GM18502 (cell line): ENCODE measurements at regions not wholly inside any gene's neighbourhood (a gene's known extent, or its start where the extent isn't known, plus 50 kb on each side); places are given as distances from the start of the nearest gene placed in this dataset.
"Not testable (repeated sequence)": the region's sequence is repeated elsewhere in the genome, so short reads cannot be mapped to it uniquely, and the experiment has no call there.

Experiments used
- ATAC-seq: cut with Tn5 transposase; IDR thresholded peaks from one replicate; pipeline ENCODE4 v1.9.1; 2021; ENCODE audit warnings: mild to moderate bottlenecking; ENCODE audit not compliant: unreplicated experiment, poor library complexity

DNA sequence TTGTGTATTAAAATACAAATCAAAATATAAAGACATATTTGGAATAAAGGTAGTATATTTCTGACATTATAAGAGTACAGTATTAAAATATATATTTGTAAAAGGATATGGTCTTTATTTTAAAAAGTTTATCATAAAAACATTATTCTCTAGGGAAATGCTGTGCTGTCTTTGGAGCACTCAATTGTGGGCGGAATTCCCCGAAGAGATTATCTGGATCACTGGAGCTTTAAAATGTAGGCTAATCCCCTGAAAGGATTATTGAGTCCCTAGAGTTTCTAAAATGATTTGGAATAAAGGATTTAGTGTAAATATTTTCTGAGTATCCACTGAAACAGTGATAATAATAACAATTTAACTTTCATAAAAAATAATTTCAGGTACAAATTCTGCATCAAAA, 1239.4 kb downstream of the TECRL start:
- ATAC-seq, result no peak

- ATAC-seq, result no peak
Observed at GRCh38 chr4:63155561-63155960, 1253.7 kb downstream of the TECRL start.

GRCh38 chr4:63123441-63123840, 1285.8 kb downstream of the TECRL start:
- no peak for ATAC-seq

GRCh38 chr4:63122955-63123354, 1286.3 kb downstream of the TECRL start:
- ATAC-seq, result no peak

DNA sequence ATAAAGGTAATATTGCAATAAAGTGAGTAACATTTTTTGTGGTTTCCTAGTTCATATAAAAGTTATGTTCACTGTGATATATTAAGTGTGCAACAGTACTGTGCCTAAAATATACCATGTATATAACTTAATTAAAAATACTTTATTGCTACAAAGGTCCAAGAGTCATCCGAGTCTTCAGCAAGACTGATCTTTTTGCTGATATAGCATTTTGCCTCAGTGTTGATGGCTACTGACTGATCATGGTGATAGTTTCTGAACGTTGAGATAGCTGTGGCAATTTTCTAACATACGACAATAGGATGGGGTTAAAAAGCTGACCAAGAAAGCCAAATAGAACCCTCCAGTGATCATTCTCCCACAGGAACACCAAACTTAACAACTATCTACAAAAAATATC, 1302.7 kb downstream of the TECRL start:
- ATAC-seq, result no peak

DNA sequence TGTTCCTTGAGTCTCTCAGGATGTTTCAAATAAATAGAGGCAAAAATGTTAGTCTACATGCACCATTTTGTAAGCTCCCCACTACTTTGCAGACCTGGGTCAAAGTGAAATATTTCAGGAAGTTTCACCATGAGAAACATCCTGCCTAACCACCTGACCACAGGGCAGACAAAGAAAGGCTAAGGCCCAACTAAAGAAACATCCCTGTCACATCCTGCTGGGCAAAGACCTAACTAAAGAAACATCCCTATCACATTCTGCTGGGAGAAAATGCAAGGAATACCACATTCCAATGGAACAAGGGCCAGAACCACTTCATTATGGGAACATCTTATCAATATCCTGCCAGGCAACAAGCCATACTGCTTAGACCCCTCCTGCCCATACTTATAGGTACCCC, 1303.4 kb downstream of the TECRL start:
- ATAC-seq, result no peak

DNA sequence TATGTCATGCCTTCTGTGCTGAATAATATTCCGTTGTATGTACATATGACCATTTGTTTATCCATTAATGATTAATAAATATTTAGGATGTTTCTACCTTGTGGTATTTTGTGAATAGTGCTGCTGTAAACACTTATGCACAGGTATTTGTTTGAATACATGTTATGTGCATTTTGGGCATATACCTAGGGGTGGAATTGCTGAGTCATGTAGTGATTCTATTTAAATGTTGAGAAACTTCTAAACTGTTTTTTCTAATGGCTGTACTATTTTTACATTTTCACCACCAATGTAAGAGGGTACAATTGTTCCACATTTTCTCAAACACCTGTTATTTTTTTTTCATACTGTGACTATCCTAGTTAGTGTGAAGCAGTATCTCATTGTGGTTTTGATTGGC, 1318.6 kb downstream of the TECRL start:
- no peak for ATAC-seq

DNA sequence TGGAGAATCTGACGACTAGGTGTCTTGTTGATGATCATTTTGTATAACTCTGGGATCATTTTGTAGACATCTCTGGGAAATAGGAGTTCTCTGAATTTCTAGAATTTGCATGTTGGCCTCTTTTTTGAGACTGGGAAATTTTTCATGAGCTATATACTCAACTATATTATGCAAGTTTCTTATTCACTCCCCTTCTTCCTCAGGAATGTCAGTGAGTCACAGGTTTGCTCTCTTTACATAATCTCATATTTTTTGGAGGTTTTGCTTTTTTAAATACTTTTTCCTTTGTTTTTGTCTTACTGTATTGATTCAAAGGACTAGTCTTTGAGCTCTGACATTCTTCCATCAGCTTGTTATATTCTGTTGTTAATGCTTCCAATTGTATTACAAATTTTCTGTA, 1324.2 kb downstream of the TECRL start:
- ATAC-seq, result no peak

DNA sequence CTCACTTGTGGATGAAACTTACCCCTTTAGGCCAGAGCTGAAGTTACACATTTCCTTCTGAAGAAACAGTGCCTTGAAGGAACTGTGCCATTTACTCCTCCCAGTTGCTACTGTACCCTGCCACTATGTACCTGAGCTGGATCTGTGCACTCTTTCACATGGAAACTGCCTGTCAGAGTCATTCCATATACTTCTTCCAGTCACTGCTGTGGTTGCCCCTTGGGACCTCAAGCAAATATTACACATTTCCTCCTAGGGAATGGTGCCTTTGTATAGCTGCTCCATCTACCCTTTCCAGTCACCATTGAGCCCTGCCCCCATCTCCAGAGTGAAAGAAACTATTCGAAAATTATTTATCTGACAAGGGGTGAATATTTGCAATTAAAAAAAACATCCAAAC, 1328.3 kb downstream of the TECRL start:
- no peak for ATAC-seq

GRCh38 chr4:63063760-63064159, 1345.5 kb downstream of the TECRL start:
- no peak for ATAC-seq

DNA sequence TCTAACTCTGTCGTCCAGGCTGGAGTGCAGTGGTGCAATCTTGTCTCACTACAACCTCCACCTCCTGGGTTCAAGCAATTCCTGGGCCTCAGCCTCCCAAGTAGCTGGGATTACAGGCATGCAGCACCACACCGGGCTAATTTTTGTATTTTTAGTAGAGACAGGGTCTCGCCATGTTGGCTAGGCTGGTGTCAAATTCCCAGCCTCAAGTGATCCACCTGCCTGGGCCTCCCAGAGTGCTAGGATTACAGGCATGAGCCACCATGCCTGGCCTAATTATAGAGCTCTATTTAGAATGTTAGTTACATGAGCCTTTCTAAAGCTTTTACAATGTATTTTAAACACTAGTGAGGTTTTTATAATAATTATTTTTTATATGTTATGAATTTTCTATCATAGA, 1346.4 kb downstream of the TECRL start:
- not testable (repeated sequence) for ATAC-seq

DNA sequence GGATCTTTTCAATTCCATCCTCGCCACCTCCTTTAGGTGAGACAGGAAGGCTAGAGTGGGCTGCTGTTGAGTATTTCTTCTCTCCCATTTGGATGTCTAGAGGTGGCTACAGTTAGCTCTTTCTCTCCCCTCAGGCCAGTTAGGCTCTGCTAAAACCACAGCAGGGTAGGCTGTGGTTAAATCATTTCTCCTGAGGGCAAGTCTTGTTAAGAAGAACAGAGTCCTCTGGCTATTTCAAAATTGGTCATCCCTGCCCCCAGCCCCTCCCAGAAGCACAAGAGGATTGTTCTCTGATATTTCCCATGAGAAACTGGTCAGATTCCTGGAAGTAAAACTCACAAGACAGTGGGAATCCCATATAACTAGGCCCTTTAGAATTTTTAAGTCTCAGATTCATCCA, 1359.5 kb downstream of the TECRL start:
- no peak for ATAC-seq

DNA sequence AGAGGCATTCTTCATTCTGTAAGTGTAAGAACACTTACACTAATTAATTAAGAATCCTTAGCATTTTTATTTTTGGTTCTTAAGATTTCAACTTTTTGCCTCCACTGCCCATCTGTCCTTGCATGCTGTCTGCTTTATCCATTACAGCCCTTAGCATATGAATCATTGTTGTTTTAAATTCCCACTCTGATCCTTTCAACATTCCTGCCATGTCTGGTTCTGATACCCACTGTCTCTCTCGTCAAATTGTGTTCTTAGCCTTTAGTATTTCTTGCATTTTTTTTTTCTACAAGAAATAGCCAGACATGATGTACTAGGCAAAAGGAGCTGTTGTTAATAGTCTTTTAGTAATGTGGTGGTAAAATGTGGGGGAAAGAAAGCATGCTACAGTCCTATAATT, 1360.0 kb downstream of the TECRL start:
- no peak for ATAC-seq

DNA sequence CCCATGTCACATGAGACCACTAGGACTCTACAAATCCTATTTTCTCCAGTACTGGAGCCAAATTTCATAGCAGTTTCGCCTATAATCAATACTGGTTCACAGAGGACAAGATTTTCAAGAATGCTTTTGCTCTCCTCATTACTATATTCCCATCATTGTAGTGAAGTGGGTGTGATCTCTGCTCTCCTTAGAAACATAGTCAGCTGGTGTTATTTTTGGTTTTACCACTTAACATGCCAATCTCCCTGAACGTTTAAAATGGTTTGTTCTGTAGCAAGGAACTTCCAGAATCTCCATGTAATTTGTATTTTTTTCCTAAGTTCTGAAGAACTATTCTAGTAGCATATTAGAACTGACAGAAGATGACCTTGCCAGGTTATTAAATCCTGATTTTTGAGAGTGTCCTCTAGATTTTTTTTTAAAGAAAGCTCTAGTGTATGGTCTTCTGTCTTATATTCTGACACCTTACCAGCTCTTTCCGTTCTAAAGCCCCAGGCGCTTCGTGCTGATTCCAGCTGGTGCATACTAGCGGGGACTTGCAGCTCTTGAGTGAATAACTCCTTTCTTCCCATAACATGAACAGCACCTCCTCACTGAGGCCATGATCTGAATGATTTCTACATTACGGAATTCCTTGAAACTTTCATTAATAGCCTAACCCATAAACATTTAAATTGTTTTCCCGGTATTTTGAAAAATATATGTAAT, 1372.9 kb downstream of the TECRL start:
- no peak for ATAC-seq

- ATAC-seq, result no peak
Observed at GRCh38 chr4:63029380-63029779, 1379.9 kb downstream of the TECRL start.

- ATAC-seq, result no peak
Observed at GRCh38 chr4:63020661-63021060, 1388.6 kb downstream of the TECRL start.

GRCh38 chr4:63017300-63017699, 1392.0 kb downstream of the TECRL start:
- no peak for ATAC-seq

DNA sequence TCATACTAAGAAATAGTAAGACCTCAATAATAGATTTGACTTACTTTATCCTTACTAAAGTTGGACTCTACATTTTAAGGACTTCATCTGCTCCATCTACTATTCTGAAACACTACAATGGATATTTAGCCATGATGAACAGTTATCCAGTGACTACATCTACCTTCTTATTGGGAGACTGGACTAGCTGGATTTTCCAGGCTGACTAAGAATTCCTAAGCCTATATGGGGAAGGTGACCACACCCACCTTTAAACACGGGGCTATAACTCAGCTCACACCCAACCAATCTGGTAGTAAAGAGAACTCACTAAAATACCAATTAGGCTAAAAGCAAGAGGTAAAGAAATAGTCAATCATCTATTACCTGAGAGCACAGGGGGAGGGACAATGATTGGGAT, 1438.4 kb downstream of the TECRL start:
- ATAC-seq, result no peak

- ATAC-seq, result no peak
Observed at GRCh38 chr4:62960415-62960814, 1448.8 kb downstream of the TECRL start.

GRCh38 chr4:62953752-62954151, 1455.5 kb downstream of the TECRL start:
- ATAC-seq, result no peak

- no peak for ATAC-seq
Observed at GRCh38 chr4:62952366-62952765, 1456.9 kb downstream of the TECRL start.

DNA sequence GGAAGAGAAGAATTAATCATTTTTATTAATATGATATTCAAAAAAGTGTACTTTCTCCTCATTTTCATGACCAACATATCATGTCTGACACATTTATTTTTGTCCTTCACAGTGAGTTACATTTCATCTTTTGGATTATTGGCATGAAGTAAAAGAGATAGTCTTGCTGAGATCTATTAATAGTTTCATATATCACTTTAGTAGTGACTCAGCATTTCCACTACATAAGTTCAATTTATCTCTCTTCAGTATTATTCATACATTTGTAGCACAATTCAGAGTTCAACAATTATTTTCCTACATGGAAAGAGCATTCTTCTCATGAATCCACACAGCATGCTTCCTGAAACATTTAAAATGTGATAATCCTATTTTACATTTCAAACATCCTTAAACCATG, 1461.1 kb downstream of the TECRL start:
- ATAC-seq, result no peak

- ATAC-seq, result no peak
Observed at GRCh38 chr4:62940229-62940628, 1469.0 kb downstream of the TECRL start.
